HAP-1 (cell line): ENCODE measurements at regions not wholly inside any gene's neighbourhood (a gene's known extent, or its start where the extent isn't known, plus 50 kb on each side); places are given as distances from the start of the nearest gene placed in this dataset.

ENCODE experiments used
- DNase-seq, 2 experiments: peaks; one replicate each; pipeline ENCODE4 v3.0.0-alpha.2; 2016 to 2020; ENCODE audit warnings: low spot score in 2 of 2
- H3K27me3 ChIP-seq: fragments of 250-450 bp; sonication (Bioruptor Pico); 2 replicates; pipeline ENCODE4 v1.5.1; 2020; ENCODE audit warnings: low read depth, mild to moderate bottlenecking, moderate library complexity
- H3K36me3 ChIP-seq: fragments of 250-450 bp; sonication (Bioruptor Pico); replicated peaks from 2 replicates; pipeline ENCODE4 v1.5.1; 2020; ENCODE audit warnings: mild to moderate bottlenecking
- H3K4me1 ChIP-seq: fragments of 250-450 bp; sonication (Bioruptor Pico); 2 replicates; pipeline ENCODE4 v1.5.1; 2020; ENCODE audit warnings: mild to moderate bottlenecking
- H3K4me3 ChIP-seq: fragments of 250-450 bp; sonication (Bioruptor Pico); 2 replicates; pipeline ENCODE4 v1.5.1; 2020; ENCODE audit warnings: mild to moderate bottlenecking, moderate library complexity
- H3K9me3 ChIP-seq: fragments of 250-450 bp; sonication (Bioruptor Pico); 2 replicates; pipeline ENCODE4 v1.5.1; 2020; ENCODE audit warnings: mild to moderate bottlenecking, moderate library complexity
- in situ Hi-C: fragments of 300-500 bp; cut with MboI; formaldehyde crosslinking; loops from 3 replicates; pipeline ENCODE4 v1.14.3; 2020; ENCODE audit warnings: low sequenced_read_pairs, inconsistent platforms, mixed read lengths

- no peaks in the 10 kb centered on the region for H3K9me3 ChIP-seq
Measured at GRCh38 chr1:177571076-177571475, 398.8 kb downstream of the SEC16B start.

DNA sequence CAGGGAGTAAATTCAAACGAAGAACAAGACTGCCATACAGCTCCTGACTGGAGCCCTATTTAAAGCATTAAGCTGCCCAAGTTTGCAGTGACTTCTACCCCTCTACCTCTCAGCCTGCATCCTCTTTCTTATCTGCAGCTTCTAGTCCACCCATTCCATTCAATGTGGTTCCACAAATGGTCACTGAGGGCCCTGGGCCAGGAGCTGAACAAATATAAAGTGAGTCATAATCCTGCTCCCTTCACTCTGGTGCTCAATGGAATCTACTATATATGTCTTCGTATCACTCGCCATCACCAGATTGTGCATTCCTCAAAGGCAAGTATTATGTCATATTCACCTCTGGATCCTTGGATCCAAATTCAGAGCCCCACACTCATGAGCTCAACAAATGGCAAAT is 398.7 kb downstream of the BRINP2 start:
- in situ Hi-C loops = no loop called here
- no peaks in the 10 kb centered on the region for H3K9me3 ChIP-seq
- no peak for DNase-seq
- H3K4me3 ChIP-seq = no peak overlapping the region
- H3K4me1 ChIP-seq = no peaks in the 10 kb centered on the region
- H3K27me3 ChIP-seq = no peaks in the 10 kb centered on the region
- H3K36me3 ChIP-seq = no peaks in the 10 kb centered on the region

More at GRCh38 chr1:177571076-177571475, 398.8 kb downstream of the SEC16B start:
- Histone ChIP-seq H3K4me1 (no peaks in the 10 kb centered on the region), H3K36me3 (no peaks in the 10 kb centered on the region), H3K27me3 (no peaks in the 10 kb centered on the region), H3K4me3 (no peak overlapping the region)
- DNase-seq = no peak
- in situ Hi-C loops = no loop called here

DNA sequence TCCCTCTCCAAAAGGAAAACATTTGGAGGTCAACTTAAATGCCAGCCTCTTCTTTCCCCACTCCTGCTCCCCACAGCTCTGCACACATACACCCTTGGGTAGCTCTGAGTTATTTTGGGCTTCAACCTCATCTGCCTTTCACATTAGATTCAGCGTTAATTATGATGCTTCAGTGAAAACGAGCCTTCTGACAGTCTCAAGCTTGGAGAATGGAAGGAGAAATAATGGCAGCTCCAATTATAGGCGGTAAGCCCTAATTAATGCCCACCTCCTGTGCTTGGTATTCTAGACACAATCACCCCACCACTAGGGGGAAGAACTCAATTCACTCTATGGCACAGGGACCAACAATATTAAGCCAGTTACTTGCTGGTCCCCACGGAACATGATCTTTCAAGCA is 397.9 kb downstream of the BRINP2 start:
- Histone ChIP-seq H3K4me3 (no peak overlapping the region), H3K27me3 (no peaks in the 10 kb centered on the region), H3K4me1 (no peaks in the 10 kb centered on the region), H3K36me3 (no peaks in the 10 kb centered on the region), H3K9me3 (no peaks in the 10 kb centered on the region)
- in situ Hi-C loops = no loop called here
- DNase-seq = no peak

- in situ Hi-C loops = no loop called here
- Histone ChIP-seq H3K9me3 (no peaks in the 10 kb centered on the region), H3K27me3 (no peaks in the 10 kb centered on the region), H3K4me3 (no peak overlapping the region), H3K4me1 (no peaks in the 10 kb centered on the region), H3K36me3 (no peaks in the 10 kb centered on the region)
- peak in 1 of 2 experiments; percentile 8 for DNase-seq
Measured at GRCh38 chr1:177567393-177567792, 396.6 kb downstream of the BRINP2 start.

GRCh38 chr1:177566495-177566894 is 395.7 kb downstream of the BRINP2 start:
- in situ Hi-C loops = no loop called here
- Histone ChIP-seq H3K27me3 (no peaks in the 10 kb centered on the region), H3K4me3 (no peak overlapping the region), H3K36me3 (no peaks in the 10 kb centered on the region), H3K9me3 (no peaks in the 10 kb centered on the region), H3K4me1 (no peaks in the 10 kb centered on the region)
- DNase-seq = no peak

DNA sequence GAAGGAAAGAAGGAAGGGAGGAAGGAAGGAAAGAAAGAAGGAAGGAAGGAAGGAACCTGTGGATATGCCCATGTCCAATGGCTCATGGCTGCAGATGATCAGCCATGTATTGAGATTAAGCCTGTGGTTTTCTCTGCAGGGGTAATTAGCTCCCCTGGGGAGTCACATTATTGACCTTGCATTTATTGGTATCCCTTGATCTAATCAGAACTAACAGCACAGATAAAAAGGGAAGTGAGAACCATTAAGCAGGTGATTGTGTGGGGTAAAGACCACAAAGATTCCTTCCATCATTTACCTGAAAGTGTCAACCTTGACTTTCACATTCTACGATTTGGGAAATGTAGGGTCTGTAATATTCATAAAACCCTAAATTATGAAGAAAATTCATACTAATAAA is 390.7 kb downstream of the BRINP2 start:
- in situ Hi-C loops = no loop called here
- Histone ChIP-seq H3K9me3 (no peaks in the 10 kb centered on the region), H3K4me1 (no peaks in the 10 kb centered on the region), H3K4me3 (no peak overlapping the region), H3K36me3 (no peaks in the 10 kb centered on the region), H3K27me3 (no peaks in the 10 kb centered on the region)
- no peak for DNase-seq

- H3K4me1 ChIP-seq = no peaks in the 10 kb centered on the region
- no peaks in the 10 kb centered on the region for H3K9me3 ChIP-seq
- no peaks in the 10 kb centered on the region for H3K27me3 ChIP-seq
- in situ Hi-C loops = no loop called here
- no peak for DNase-seq
- no peaks in the 10 kb centered on the region for H3K36me3 ChIP-seq
- H3K4me3 ChIP-seq = no peak overlapping the region
Measured at GRCh38 chr1:177558372-177558771, 387.6 kb downstream of the BRINP2 start.

DNA sequence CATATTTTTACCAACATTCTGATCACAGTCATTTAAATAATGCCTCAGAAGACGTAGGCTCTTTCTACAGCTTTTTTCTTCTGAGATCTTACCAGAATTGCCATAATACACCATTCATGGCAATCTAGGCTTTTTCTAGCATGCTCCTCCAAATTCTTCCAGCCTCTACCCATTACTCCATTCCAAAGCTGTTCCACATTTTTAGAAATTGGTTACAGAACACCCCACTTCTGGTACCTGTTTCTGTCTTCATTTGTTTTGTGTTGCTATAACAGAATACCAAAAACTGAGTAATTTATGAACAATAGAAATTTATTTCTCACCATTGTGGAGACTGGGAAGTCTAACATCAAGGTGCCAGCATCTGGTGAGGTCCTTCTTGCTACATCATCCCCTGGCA is 385.4 kb downstream of the BRINP2 start:
- no peak overlapping the region for H3K4me3 ChIP-seq
- H3K4me1 ChIP-seq = no peaks in the 10 kb centered on the region
- no peak for DNase-seq
- no peaks in the 10 kb centered on the region for H3K27me3 ChIP-seq
- no peaks in the 10 kb centered on the region for H3K36me3 ChIP-seq
- in situ Hi-C loops = no loop called here
- no peaks in the 10 kb centered on the region for H3K9me3 ChIP-seq

DNA sequence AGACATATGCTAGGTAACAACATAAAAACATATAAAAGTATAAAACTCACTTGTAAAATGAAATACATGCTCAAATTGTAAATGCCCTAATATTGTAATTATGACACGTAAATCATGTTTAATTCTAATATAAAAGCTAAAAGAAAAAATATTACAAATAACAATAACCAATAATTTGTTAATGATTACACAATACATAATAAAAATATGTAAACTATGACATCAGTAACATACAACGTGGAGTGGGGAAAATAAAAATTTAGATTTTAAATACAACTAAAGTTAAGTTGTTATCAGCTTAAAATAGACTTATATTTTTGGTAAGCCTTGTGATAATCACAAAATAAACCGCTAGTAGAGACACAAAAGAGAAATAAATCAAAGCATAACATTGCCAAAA is 376.4 kb downstream of the BRINP2 start:
- Histone ChIP-seq H3K36me3 (no peaks in the 10 kb centered on the region), H3K4me3 (no peak overlapping the region), H3K4me1 (no peaks in the 10 kb centered on the region), H3K9me3 (no peaks in the 10 kb centered on the region), H3K27me3 (no peaks in the 10 kb centered on the region)
- in situ Hi-C loops = no loop called here
- no peak for DNase-seq

- Histone ChIP-seq H3K9me3 (no peaks in the 10 kb centered on the region), H3K27me3 (no peaks in the 10 kb centered on the region), H3K4me1 (no peaks in the 10 kb centered on the region), H3K4me3 (no peak overlapping the region), H3K36me3 (no peaks in the 10 kb centered on the region)
- in situ Hi-C loops = no loop called here
- DNase-seq = no peak
Measured at GRCh38 chr1:177546346-177546745, 375.6 kb downstream of the BRINP2 start.

GRCh38 chr1:177526201-177526600 is 355.4 kb downstream of the BRINP2 start:
- Histone ChIP-seq H3K9me3 (no peaks in the 10 kb centered on the region), H3K4me1 (no peaks in the 10 kb centered on the region), H3K36me3 (no peaks in the 10 kb centered on the region), H3K4me3 (no peak overlapping the region), H3K27me3 (no peaks in the 10 kb centered on the region)
- in situ Hi-C loops = no loop called here
- no peak for DNase-seq

- Histone ChIP-seq H3K27me3 (no peaks in the 10 kb centered on the region), H3K9me3 (no peaks in the 10 kb centered on the region), H3K4me1 (no peaks in the 10 kb centered on the region), H3K4me3 (no peak overlapping the region), H3K36me3 (no peaks in the 10 kb centered on the region)
- DNase-seq = no peak
- in situ Hi-C loops = no loop called here
Measured at GRCh38 chr1:177525176-177525575, 354.4 kb downstream of the BRINP2 start.

GRCh38 chr1:177517546-177517945 is 346.8 kb downstream of the BRINP2 start:
- no peaks in the 10 kb centered on the region for H3K27me3 ChIP-seq
- no peak for DNase-seq
- H3K4me1 ChIP-seq = no peaks in the 10 kb centered on the region
- in situ Hi-C loops = no loop called here
- H3K36me3 ChIP-seq = no peaks in the 10 kb centered on the region
- no peaks in the 10 kb centered on the region for H3K9me3 ChIP-seq
- no peak overlapping the region for H3K4me3 ChIP-seq

- no peaks in the 10 kb centered on the region for H3K9me3 ChIP-seq
- no peaks in the 10 kb centered on the region for H3K27me3 ChIP-seq
- no peaks in the 10 kb centered on the region for H3K4me1 ChIP-seq
- H3K4me3 ChIP-seq = no peak overlapping the region
- H3K36me3 ChIP-seq = no peaks in the 10 kb centered on the region
- in situ Hi-C loops = no loop called here
- DNase-seq = no peak
Measured at GRCh38 chr1:177514207-177514606, 343.4 kb downstream of the BRINP2 start.

DNA sequence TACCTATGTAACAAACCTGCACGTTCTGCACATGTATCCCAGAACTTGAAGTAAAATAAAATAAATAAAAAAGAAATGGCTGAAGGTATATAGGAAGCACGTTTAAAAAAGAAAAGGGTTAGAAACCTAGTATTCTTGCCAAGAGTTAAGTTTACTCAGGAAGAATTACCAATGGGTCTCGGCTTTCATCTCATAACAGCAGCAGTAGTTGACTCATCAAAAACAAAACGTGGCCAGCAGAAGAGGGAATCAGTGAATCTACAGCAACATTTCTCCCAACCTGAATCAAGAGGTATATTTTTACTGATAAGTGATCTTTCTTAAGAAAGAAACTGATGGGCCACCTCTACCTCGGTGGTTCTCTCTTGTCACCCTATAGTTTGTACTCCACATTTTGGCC is 340.3 kb downstream of the BRINP2 start:
- DNase-seq = no peak
- H3K4me3 ChIP-seq = no peak overlapping the region
- no peaks in the 10 kb centered on the region for H3K4me1 ChIP-seq
- H3K36me3 ChIP-seq = no peaks in the 10 kb centered on the region
- in situ Hi-C loops = no loop called here
- H3K27me3 ChIP-seq = no peaks in the 10 kb centered on the region
- no peaks in the 10 kb centered on the region for H3K9me3 ChIP-seq
